WTC11 (cell line): ENCODE measurements at regions not wholly inside any gene's neighbourhood (a gene's known extent, or its start where the extent isn't known, plus 50 kb on each side); places are given as distances from the start of the nearest gene placed in this dataset.

ENCODE experiments used
- ATAC-seq: fragments of 200-7000 bp; cut with Tn5 transposase; 2 replicates; pipeline ENCODE4 v1.10.0; 2021; ENCODE audit warnings: mild to moderate bottlenecking, moderate library complexity
- CTCF ChIA-PET: fragments of 300-600 bp; sonication (Branson Sonifier 250); formaldehyde crosslinking; loops from one replicate; lab custom pipeline; 2021; ENCODE audit warnings: antibody characterized with exemption; lab: Charles Lee
- POLR2A ChIA-PET: fragments of 350-600 bp; sonication (Branson Sonifier 250); formaldehyde crosslinking; loops from one replicate; lab custom pipeline; 2021; ENCODE audit warnings: antibody characterized with exemption; lab: Charles Lee
- DNase-seq: peaks from one replicate; pipeline ENCODE4 v3.0.0; 2021; ENCODE audit warnings: low spot score
- H3K27ac Mint-ChIP-seq: 2 replicates; pipeline ENCODE4 v1.8.0; 2021; ENCODE audit warnings: mixed read lengths
- H3K27me3 Mint-ChIP-seq: 2 replicates; pipeline ENCODE4 v1.8.0; 2021; ENCODE audit warnings: low read depth, mild to moderate bottlenecking, moderate library complexity, mixed read lengths
- H3K36me3 Mint-ChIP-seq: 2 replicates; pipeline ENCODE4 v1.8.0; 2021; ENCODE audit warnings: mixed read lengths
- H3K4me1 Mint-ChIP-seq: 2 replicates; pipeline ENCODE4 v1.8.0; 2022; ENCODE audit warnings: mixed read lengths
- H3K4me3 Mint-ChIP-seq: 2 replicates; pipeline ENCODE4 v1.8.0; 2021; ENCODE audit warnings: mild to moderate bottlenecking, moderate library complexity, mixed read lengths
- H3K9me3 Mint-ChIP-seq: 2 replicates; pipeline ENCODE4 v1.8.0; 2021; ENCODE audit warnings: mixed read lengths
- CREM ChIP-seq: sonication (generic); formaldehyde crosslinking; IDR thresholded peaks from 2 replicates; pipeline ENCODE4 v1.8.1; 2022; ENCODE audit warnings: mild to moderate bottlenecking, missing genetic modification reagents, moderate library complexity
- ELF4 ChIP-seq: sonication (generic); formaldehyde crosslinking; IDR thresholded peaks from 2 replicates; pipeline ENCODE4 v1.8.1; 2022; ENCODE audit warnings: low read depth, mild to moderate bottlenecking, moderate library complexity, missing genetic modification reagents
- EMX1 ChIP-seq: fragments of 250-450 bp; sonication (Bioruptor Pico); IDR thresholded peaks from 2 replicates; pipeline ENCODE4 v1.8.0; 2021; ENCODE audit warnings: mild to moderate bottlenecking
- FOXK1 ChIP-seq: sonication (generic); formaldehyde crosslinking; IDR thresholded peaks from 2 replicates; pipeline ENCODE4 v1.8.0; 2022; ENCODE audit warnings: mild to moderate bottlenecking, moderate library complexity, missing genetic modification reagents
- GABPB1 ChIP-seq: sonication (generic); formaldehyde crosslinking; IDR thresholded peaks from 2 replicates; pipeline ENCODE4 v1.8.1; 2023; ENCODE audit warnings: mild to moderate bottlenecking, missing genetic modification reagents
- IRF2 ChIP-seq: sonication (generic); formaldehyde crosslinking; IDR thresholded peaks from 2 replicates; pipeline ENCODE4 v1.8.0; 2022; ENCODE audit warnings: low read depth, missing genetic modification reagents, borderline replicate concordance
- PRDM15 ChIP-seq: sonication (generic); formaldehyde crosslinking; IDR thresholded peaks from 2 replicates; pipeline ENCODE4 v1.8.0; 2022; ENCODE audit warnings: missing genetic modification reagents
- SMAD3 ChIP-seq: sonication (generic); formaldehyde crosslinking; IDR thresholded peaks from 2 replicates; pipeline ENCODE4 v1.8.0; 2022; ENCODE audit warnings: missing genetic modification reagents, mild to moderate bottlenecking, borderline replicate concordance
- TEAD1 ChIP-seq: sonication (generic); formaldehyde crosslinking; IDR thresholded peaks from 2 replicates; pipeline ENCODE4 v1.8.0; 2022; ENCODE audit warnings: mild to moderate bottlenecking, missing genetic modification reagents
- TP53 ChIP-seq: sonication (generic); formaldehyde crosslinking; IDR thresholded peaks from 2 replicates; pipeline ENCODE4 v1.8.1; 2023; ENCODE audit warnings: mild to moderate bottlenecking, missing genetic modification reagents
- USF1 ChIP-seq: sonication (generic); formaldehyde crosslinking; IDR thresholded peaks from 2 replicates; pipeline ENCODE4 v1.8.0; 2022; ENCODE audit warnings: mild to moderate bottlenecking, missing genetic modification reagents
- ZBTB21 ChIP-seq: sonication (generic); formaldehyde crosslinking; IDR thresholded peaks from 2 replicates; pipeline ENCODE4 v1.8.1; 2023; ENCODE audit warnings: mild to moderate bottlenecking, missing genetic modification reagents, borderline replicate concordance
- ZNF138 ChIP-seq: sonication (generic); formaldehyde crosslinking; conservative IDR thresholded peaks from 2 replicates; pipeline ENCODE4 v1.8.1; 2022; ENCODE audit warnings: mild to moderate bottlenecking, moderate library complexity, missing genetic modification reagents
- ZNF219 ChIP-seq: sonication (generic); formaldehyde crosslinking; IDR thresholded peaks from 2 replicates; pipeline ENCODE4 v1.8.0; 2023; ENCODE audit warnings: missing genetic modification reagents, mild to moderate bottlenecking, borderline replicate concordance
- TF ChIP-seq, protein P1 (sequence below): sonication (generic); formaldehyde crosslinking; IDR thresholded peaks from 2 replicates; pipeline ENCODE4 v1.8.1; 2022; ENCODE audit warnings: mild to moderate bottlenecking, missing genetic modification reagents, moderate library complexity, borderline replicate concordance

GRCh38 chr5:152900332-152900731 is 495.3 kb upstream of the NMUR2 start:
- ChIA-PET CTCF (no interaction called here), POLR2A (no interaction called here)
- Mint-ChIP-seq H3K27me3 (peaks cover 11% of the 10 kb centered on the region), H3K9me3 (no peaks in the 10 kb centered on the region), H3K4me1 (peaks cover 16% of the 10 kb centered on the region), H3K27ac (no peak overlapping the region), H3K4me3 (no peak overlapping the region), H3K36me3 (no peaks in the 10 kb centered on the region)
- no peak for TF ChIP-seq GABPB1 (CRISPR knock-in tag)
- TF ChIP-seq ELF4 (CRISPR knock-in tag), result no peak
- TF ChIP-seq USF1 (CRISPR knock-in tag), result no peak
- no peak for TF ChIP-seq CREM (CRISPR knock-in tag)
- DNase-seq (no peak), ATAC-seq (0 out of 2 replicates have a peak, but pooled peaks have one; percentile 28)

DNA sequence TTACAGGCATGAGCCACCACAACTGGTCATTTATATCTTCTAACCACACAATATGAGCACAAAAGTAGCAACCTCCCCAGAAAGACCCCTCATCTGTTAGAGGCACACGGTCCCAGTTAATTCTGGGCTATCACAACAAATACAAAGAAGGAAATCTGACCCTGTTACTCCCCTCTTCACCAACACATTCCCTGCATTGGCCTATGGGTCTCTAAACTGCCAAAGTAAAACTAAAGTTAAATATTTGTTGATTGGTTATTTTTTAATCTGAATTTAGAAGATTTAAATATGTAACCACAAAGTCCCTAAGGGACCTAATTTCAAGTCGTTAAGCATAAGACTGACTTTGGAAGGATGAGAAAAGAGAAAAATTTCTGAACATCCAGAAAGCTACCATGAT is 496.7 kb upstream of the NMUR2 start:
- Mint-ChIP-seq H3K4me1 (peaks cover 16% of the 10 kb centered on the region), H3K27ac (no peak overlapping the region), H3K27me3 (peaks cover 11% of the 10 kb centered on the region), H3K36me3 (no peaks in the 10 kb centered on the region), H3K4me3 (no peak overlapping the region), H3K9me3 (no peaks in the 10 kb centered on the region)
- CTCF ChIA-PET, result no interaction called here
- ATAC-seq, result no peak
- no peak for TF ChIP-seq ZNF219 (CRISPR knock-in tag)
- no peak for TF ChIP-seq EMX1 (CRISPR knock-in tag)
- no peak for TF ChIP-seq TP53 (CRISPR knock-in tag)
- TF ChIP-seq FOXK1, result no peak
- TF ChIP-seq, protein P1, sequence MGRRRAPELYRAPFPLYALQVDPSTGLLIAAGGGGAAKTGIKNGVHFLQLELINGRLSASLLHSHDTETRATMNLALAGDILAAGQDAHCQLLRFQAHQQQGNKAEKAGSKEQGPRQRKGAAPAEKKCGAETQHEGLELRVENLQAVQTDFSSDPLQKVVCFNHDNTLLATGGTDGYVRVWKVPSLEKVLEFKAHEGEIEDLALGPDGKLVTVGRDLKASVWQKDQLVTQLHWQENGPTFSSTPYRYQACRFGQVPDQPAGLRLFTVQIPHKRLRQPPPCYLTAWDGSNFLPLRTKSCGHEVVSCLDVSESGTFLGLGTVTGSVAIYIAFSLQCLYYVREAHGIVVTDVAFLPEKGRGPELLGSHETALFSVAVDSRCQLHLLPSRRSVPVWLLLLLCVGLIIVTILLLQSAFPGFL (CRISPR knock-in tag), result no peak
- TF ChIP-seq ZBTB21 (CRISPR knock-in tag), result no peak
- TF ChIP-seq USF1 (CRISPR knock-in tag), result no peak
- no peak for TF ChIP-seq PRDM15 (CRISPR knock-in tag)
- TF ChIP-seq SMAD3 (CRISPR knock-in tag), result no peak
- no peak for DNase-seq
- POLR2A ChIA-PET, result no interaction called here

DNA sequence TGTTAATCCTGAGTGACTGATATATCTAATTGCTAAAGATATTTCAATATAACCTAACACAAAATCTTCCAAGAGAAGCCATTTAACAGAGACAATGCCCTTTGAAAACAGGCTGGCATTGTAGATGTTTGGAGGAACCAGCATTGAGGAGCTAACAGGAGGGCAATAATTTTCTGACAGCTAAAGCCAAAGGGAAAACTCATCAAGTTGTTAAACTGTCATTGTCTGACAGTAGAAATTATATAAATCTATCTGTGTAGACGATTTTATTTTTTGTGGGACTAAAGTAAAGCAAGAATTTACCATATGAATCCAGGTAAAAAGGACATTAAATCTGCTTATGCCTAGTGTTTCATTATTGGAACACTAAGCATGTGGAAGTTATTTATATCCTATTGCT is 500.2 kb upstream of the NMUR2 start:
- ChIA-PET POLR2A (no interaction called here), CTCF (no interaction called here)
- Mint-ChIP-seq H3K27ac (no peak overlapping the region), H3K9me3 (no peaks in the 10 kb centered on the region), H3K36me3 (no peaks in the 10 kb centered on the region), H3K4me3 (no peak overlapping the region), H3K27me3 (peaks cover 5% of the 10 kb centered on the region), H3K4me1 (peaks cover 9% of the 10 kb centered on the region)
- ATAC-seq (no peak), DNase-seq (no peak)
- TF ChIP-seq TEAD1, result no peak
- TF ChIP-seq ZNF138 (CRISPR knock-in tag), result no peak
- TF ChIP-seq IRF2 (CRISPR knock-in tag), result no peak
